Astrocyte (in vitro differentiated cells and primary cell): ENCODE measurements at regions not wholly inside any gene's neighbourhood (a gene's known extent, or its start where the extent isn't known, plus 50 kb on each side); places are given as distances from the start of the nearest gene placed in this dataset.

Experiments used
- DNase-seq: peaks from one replicate; pipeline ENCODE4 v3.0.0-alpha.2; 2010; ENCODE audit warnings: low read depth
- FAIRE-seq: peaks from 2 replicates; lab custom pipeline; 2011; peaks lifted over from hg19 to GRCh38; lab: Jason Lieb, UNC
- H2AFZ ChIP-seq: 2 replicates; pipeline ENCODE4 v1.6.0; 2012; ENCODE audit warnings: low read depth, low read length, inconsistent platforms
- H3K27ac ChIP-seq: 2 replicates; pipeline ENCODE4 v1.5.1; 2011; ENCODE audit warnings: low read depth, low read length, inconsistent platforms
- H3K27me3 ChIP-seq: 2 replicates; pipeline ENCODE4 v1.6.0; 2011; ENCODE audit warnings: low read length, inconsistent platforms; ENCODE audit not compliant: insufficient read depth
- H3K36me3 ChIP-seq: 2 replicates; pipeline ENCODE4 v1.5.1; 2011; ENCODE audit warnings: low read length, inconsistent platforms; ENCODE audit not compliant: insufficient read depth
- H3K4me1 ChIP-seq: 2 replicates; pipeline ENCODE4 v1.5.1; 2011; ENCODE audit warnings: low read length, inconsistent platforms; ENCODE audit not compliant: insufficient read depth
- H3K4me2 ChIP-seq: 2 replicates; pipeline ENCODE4 v1.6.0; 2012; ENCODE audit warnings: low read length, inconsistent platforms
- H3K4me3 ChIP-seq: 2 replicates; pipeline ENCODE4 v1.5.1; 2011; ENCODE audit warnings: low read depth, mild to moderate bottlenecking, low read length, inconsistent platforms; ENCODE audit not compliant: insufficient read depth
- H3K79me2 ChIP-seq: 2 replicates; pipeline ENCODE4 v1.6.0; 2012; ENCODE audit warnings: mild to moderate bottlenecking, low read length, inconsistent platforms; ENCODE audit not compliant: insufficient read depth
- H3K9ac ChIP-seq: 2 replicates; pipeline ENCODE4 v1.6.0; 2012; ENCODE audit warnings: mild to moderate bottlenecking, low read length, inconsistent platforms
- H3K9me3 ChIP-seq: 2 replicates; pipeline ENCODE4 v1.5.1; 2012; ENCODE audit warnings: low read depth, mild to moderate bottlenecking, low read length, inconsistent platforms; ENCODE audit not compliant: insufficient read depth
- H4K20me1 ChIP-seq: 2 replicates; pipeline ENCODE4 v1.6.0; 2012; ENCODE audit warnings: low read length, inconsistent platforms; ENCODE audit not compliant: insufficient read depth
- H3K27ac Mint-ChIP-seq: one replicate; pipeline ENCODE4 v1.8.0; 2021; ENCODE audit warnings: mild to moderate bottlenecking, mixed read lengths; ENCODE audit not compliant: unreplicated experiment
- H3K27me3 Mint-ChIP-seq: one replicate; pipeline ENCODE4 v1.8.0; 2021; ENCODE audit warnings: low read depth, mixed read lengths; ENCODE audit not compliant: unreplicated experiment
- H3K36me3 Mint-ChIP-seq: one replicate; pipeline ENCODE4 v1.8.0; 2021; ENCODE audit warnings: low read depth, mixed read lengths; ENCODE audit not compliant: unreplicated experiment
- H3K4me1 Mint-ChIP-seq: one replicate; pipeline ENCODE4 v1.8.0; 2021; ENCODE audit warnings: low read depth, mixed read lengths; ENCODE audit not compliant: unreplicated experiment
- H3K4me3 Mint-ChIP-seq: one replicate; pipeline ENCODE4 v1.8.0; 2021; ENCODE audit warnings: mild to moderate bottlenecking, moderate library complexity, mixed read lengths; ENCODE audit not compliant: unreplicated experiment
- H3K9me3 Mint-ChIP-seq: one replicate; pipeline ENCODE4 v1.8.0; 2021; ENCODE audit warnings: mild to moderate bottlenecking, mixed read lengths; ENCODE audit not compliant: unreplicated experiment
- EZH2 ChIP-seq: IDR thresholded peaks from 2 replicates; pipeline ENCODE4 v1.6.1; 2012; ENCODE audit warnings: mild to moderate bottlenecking, low read length, inconsistent platforms; ENCODE audit not compliant: insufficient read depth
- TF ChIP-seq, protein P1 (sequence below): IDR thresholded peaks from 2 replicates; pipeline ENCODE4 v1.5.1; 2011; ENCODE audit warnings: low read depth, mild to moderate bottlenecking, inconsistent platforms, low read length, moderate library complexity; ENCODE audit not compliant: insufficient read depth

DNA sequence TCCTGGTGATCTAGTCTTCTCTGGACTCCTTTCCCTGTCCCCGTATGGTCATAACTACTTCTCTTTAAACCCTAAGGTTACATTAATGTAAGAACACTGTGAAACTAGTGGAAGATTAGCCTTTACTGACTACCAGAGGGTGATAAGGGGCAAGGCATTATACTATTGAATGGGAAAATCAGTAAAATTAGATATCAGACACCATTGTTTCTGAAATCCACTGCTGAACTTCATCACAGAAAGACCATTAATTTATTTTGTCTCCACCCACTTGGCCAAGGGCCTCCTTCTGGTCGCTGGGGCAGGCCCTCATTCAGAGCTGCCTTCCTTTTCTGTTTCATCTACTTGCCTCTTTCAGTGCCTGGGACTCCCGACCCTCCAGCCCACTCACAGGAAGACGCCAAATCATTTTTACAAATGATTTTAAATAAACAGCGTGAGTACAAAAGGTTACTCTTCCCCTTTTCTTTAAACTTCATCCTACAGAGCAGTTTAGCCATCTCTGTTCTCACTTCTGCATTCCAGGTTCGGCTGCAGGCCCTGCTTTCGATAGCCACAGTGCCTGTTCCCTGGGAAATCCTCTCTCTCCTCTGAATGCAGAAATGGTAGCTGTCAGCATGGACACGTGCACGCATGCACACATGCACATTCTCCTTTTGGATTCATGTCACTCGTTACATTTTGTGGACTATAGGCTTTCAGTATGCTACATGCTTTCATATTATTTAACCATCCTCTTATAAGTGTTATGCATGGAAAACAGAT, 70.3 kb upstream of the DOCK10 start:
- peaks cover 15% of the 10 kb centered on the region for H3K4me1 Mint-ChIP-seq
- H3K27ac ChIP-seq, result no peak overlapping the region
- no peak overlapping the region for H3K4me3 ChIP-seq
- TF ChIP-seq, protein P1, sequence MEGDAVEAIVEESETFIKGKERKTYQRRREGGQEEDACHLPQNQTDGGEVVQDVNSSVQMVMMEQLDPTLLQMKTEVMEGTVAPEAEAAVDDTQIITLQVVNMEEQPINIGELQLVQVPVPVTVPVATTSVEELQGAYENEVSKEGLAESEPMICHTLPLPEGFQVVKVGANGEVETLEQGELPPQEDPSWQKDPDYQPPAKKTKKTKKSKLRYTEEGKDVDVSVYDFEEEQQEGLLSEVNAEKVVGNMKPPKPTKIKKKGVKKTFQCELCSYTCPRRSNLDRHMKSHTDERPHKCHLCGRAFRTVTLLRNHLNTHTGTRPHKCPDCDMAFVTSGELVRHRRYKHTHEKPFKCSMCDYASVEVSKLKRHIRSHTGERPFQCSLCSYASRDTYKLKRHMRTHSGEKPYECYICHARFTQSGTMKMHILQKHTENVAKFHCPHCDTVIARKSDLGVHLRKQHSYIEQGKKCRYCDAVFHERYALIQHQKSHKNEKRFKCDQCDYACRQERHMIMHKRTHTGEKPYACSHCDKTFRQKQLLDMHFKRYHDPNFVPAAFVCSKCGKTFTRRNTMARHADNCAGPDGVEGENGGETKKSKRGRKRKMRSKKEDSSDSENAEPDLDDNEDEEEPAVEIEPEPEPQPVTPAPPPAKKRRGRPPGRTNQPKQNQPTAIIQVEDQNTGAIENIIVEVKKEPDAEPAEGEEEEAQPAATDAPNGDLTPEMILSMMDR, result no peak
- no peak for TF ChIP-seq EZH2
- H3K4me3 Mint-ChIP-seq, result no peak overlapping the region
- H3K4me1 ChIP-seq, result no peaks in the 10 kb centered on the region
- H3K79me2 ChIP-seq, result no peaks in the 10 kb centered on the region
- H3K36me3 Mint-ChIP-seq, result peaks cover 1% of the 10 kb centered on the region
- no peak overlapping the region for H2AFZ ChIP-seq
- H3K27ac Mint-ChIP-seq, result no peak overlapping the region
- H3K4me2 ChIP-seq, result no peak overlapping the region
- H3K9ac ChIP-seq, result no peak overlapping the region
- H3K27me3 Mint-ChIP-seq, result no peaks in the 10 kb centered on the region
- DNase-seq (no peak), FAIRE-seq (peak; percentile 32)
- H3K36me3 ChIP-seq, result no peaks in the 10 kb centered on the region
- H3K9me3 Mint-ChIP-seq, result peaks cover 3% of the 10 kb centered on the region
- no peaks in the 10 kb centered on the region for H3K9me3 ChIP-seq
- no peaks in the 10 kb centered on the region for H4K20me1 ChIP-seq
- no peaks in the 10 kb centered on the region for H3K27me3 ChIP-seq

DNA sequence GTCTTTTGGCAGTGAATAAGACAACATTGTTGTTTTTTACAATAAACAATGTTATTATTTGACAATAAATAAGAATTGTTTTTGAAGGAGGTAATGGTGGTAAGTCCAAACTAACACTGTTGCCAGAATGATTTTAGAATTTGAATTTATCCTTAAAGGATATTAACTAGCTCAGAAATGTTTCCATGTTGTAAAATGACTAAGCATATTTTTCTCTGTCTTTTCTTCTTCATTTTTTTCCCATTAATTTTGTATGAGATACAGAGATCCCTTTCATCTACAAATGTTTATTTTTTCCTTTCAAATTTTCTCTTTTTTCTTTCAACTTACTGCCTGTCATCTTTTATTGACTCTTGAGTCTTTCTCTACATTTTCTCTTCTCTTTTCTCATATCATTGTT, 66.5 kb upstream of the DOCK10 start:
- Histone ChIP-seq H3K79me2 (no peaks in the 10 kb centered on the region), H2AFZ (no peak overlapping the region), H3K27ac (no peak overlapping the region), H3K4me3 (no peak overlapping the region), H3K36me3 (no peaks in the 10 kb centered on the region), H3K4me1 (peaks cover 7% of the 10 kb centered on the region), H3K9ac (no peak overlapping the region), H3K4me2 (no peak overlapping the region), H4K20me1 (no peaks in the 10 kb centered on the region), H3K27me3 (no peaks in the 10 kb centered on the region), H3K9me3 (no peaks in the 10 kb centered on the region)
- no peak for TF ChIP-seq EZH2
- TF ChIP-seq, protein P1, result no peak
- FAIRE-seq, result no peak
- peaks cover 3% of the 10 kb centered on the region for H3K9me3 Mint-ChIP-seq
- H3K27ac Mint-ChIP-seq, result no peak overlapping the region
- peaks cover 20% of the 10 kb centered on the region for H3K4me1 Mint-ChIP-seq
- H3K4me3 Mint-ChIP-seq, result no peak overlapping the region
- H3K36me3 Mint-ChIP-seq, result no peaks in the 10 kb centered on the region
- no peaks in the 10 kb centered on the region for H3K27me3 Mint-ChIP-seq
- no peak for DNase-seq

DNA sequence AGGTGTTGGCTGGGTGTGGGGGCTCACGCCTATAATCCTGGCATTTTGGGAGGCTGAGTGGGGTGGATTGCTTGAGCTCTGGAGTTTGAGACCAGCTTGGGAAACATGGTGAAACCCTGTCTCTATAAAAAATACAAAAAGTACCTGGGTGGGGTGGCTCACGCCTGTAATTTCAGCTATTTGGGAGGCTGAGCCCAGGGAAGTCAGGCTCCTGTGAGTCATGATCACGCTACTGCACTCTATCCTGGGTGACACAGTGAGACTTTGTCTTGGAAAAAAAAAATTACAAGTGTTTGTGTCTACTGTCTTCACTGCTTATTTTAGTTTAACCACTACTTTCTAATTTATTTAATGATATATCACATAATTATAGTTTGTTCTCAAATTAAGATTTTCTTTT, 62.7 kb upstream of the DOCK10 start:
- Histone ChIP-seq H3K27ac (peak overlapping the region; percentile 7), H3K4me1 (peaks cover 23% of the 10 kb centered on the region), H3K27me3 (no peaks in the 10 kb centered on the region), H3K36me3 (no peaks in the 10 kb centered on the region), H3K4me3 (no peak overlapping the region), H4K20me1 (no peaks in the 10 kb centered on the region), H2AFZ (no peak overlapping the region), H3K4me2 (no peak overlapping the region), H3K79me2 (no peaks in the 10 kb centered on the region), H3K9me3 (no peaks in the 10 kb centered on the region), H3K9ac (no peak overlapping the region)
- Mint-ChIP-seq H3K4me1 (peaks cover 30% of the 10 kb centered on the region), H3K9me3 (peaks cover 5% of the 10 kb centered on the region), H3K27ac (peak overlapping the region; percentile 41), H3K4me3 (no peak overlapping the region), H3K36me3 (no peaks in the 10 kb centered on the region), H3K27me3 (no peaks in the 10 kb centered on the region)
- TF ChIP-seq, protein P1, result no peak
- TF ChIP-seq EZH2, result no peak
- DNase-seq (peak; percentile 31), FAIRE-seq (no peak)
